ENCODE measurements at regions not wholly inside any gene's neighbourhood (a gene's known extent, or its start where the extent isn't known, plus 50 kb on each side); places are given as distances from the start of the nearest gene placed in this dataset.

- TF ChIP-seq EZH2phosphoT487 (IDR thresholded peaks at IDR 0.05; ENCODE audit: borderline replicate concordance) (no peak), RAD21 (IDR thresholded peaks at IDR 0.05; ENCODE audit: low read depth) (no peak), CTCF (IDR thresholded peaks at IDR 0.05 in 2 of 3, conservative IDR thresholded peaks at IDR 0.05 in 1 of 3; ENCODE audit: borderline replicate concordance in 1 of 3, insufficient read depth in 1 of 3, low read depth in 2 of 3, low read length in 2 of 3) (no peak), EGR1 (IDR thresholded peaks at IDR 0.05; ENCODE audit: low read depth) (no peak), MAX (IDR thresholded peaks at IDR 0.05) (no peak), POLR2AphosphoS5 (IDR thresholded peaks at IDR 0.05; ENCODE audit: low read depth, low read length) (no peak), CEBPB (IDR thresholded peaks at IDR 0.05; ENCODE audit: low read depth) (no peak), POLR2A (IDR thresholded peaks at IDR 0.05; ENCODE audit: borderline replicate concordance, extremely low read depth, insufficient read depth, insufficient read length) (no peak), ATF3 (IDR thresholded peaks at IDR 0.05) (no peak), ZBTB33 (IDR thresholded peaks at IDR 0.05; ENCODE audit: extremely low read depth, insufficient replicate concordance, low read length) (no peak)
Measured at GRCh38 chr15:100710744-100711515, 108.5 kb downstream of the ASB7 start.
